Lung (tissue), 11 donors: ENCODE measurements at regions not wholly inside any gene's neighbourhood (a gene's known extent, or its start where the extent isn't known, plus 50 kb on each side); places are given as distances from the start of the nearest gene placed in this dataset.

ENCODE experiments used
- ATAC-seq: fragments of 200-7000 bp; cut with Tn5 transposase; one replicate; pipeline ENCODE4 v1.9.1; 2020; ENCODE audit warnings: moderate number of reproducible peaks; ENCODE audit not compliant: insufficient read depth, low FRiP score
- DNase-seq, 3 donors: peaks; one replicate each; pipeline ENCODE4 v3.0.0-alpha.2; 2013 to 2017
- H3K27ac ChIP-seq, 2 donors: one replicate each; pipeline ENCODE4 v1.5.1; 2013; ENCODE audit warnings: mild to moderate bottlenecking in 2 of 2, moderate library complexity in 2 of 2, control low read depth in 1 of 2, inconsistent platforms in 1 of 2, low read depth in 1 of 2, low read length in 1 of 2
- H3K27me3 ChIP-seq, 3 donors: one replicate each; pipeline ENCODE4 v1.5.1; 2013; ENCODE audit warnings: low read length in 2 of 3; ENCODE audit not compliant: control insufficient read depth in 3 of 3, insufficient read depth in 3 of 3
- H3K36me3 ChIP-seq, 4 donors: one replicate each; pipeline ENCODE4 v1.5.1; 2013; ENCODE audit warnings: low read length in 4 of 4, mild to moderate bottlenecking in 1 of 4, moderate library complexity in 1 of 4; ENCODE audit not compliant: control insufficient read depth in 4 of 4, insufficient read depth in 4 of 4
- H3K4me1 ChIP-seq, 5 donors: one replicate each; pipeline ENCODE4 v1.5.1; 2013; ENCODE audit warnings: low read length in 5 of 5, mild to moderate bottlenecking in 2 of 5, moderate library complexity in 1 of 5; ENCODE audit not compliant: control insufficient read depth in 5 of 5, insufficient read depth in 5 of 5
- H3K4me3 ChIP-seq: one replicate; pipeline ENCODE4 v1.5.1; 2013; ENCODE audit warnings: mild to moderate bottlenecking, control low read depth, moderate library complexity
- H3K9ac ChIP-seq, 2 donors: one replicate each; pipeline ENCODE4 v1.5.1; 2013; ENCODE audit warnings: low read length in 2 of 2, control low read depth in 1 of 2; ENCODE audit not compliant: insufficient read depth in 1 of 2
- H3K9me3 ChIP-seq, 4 donors: one replicate each; pipeline ENCODE4 v1.5.1; 2013; ENCODE audit warnings: low read length in 3 of 4, mild to moderate bottlenecking in 1 of 4, moderate library complexity in 1 of 4; ENCODE audit not compliant: control insufficient read depth in 4 of 4, insufficient read depth in 3 of 4
- WGBS, 2 donors: extraction: QIAGEN DNeasy Blood & Tissue Kit; methylation state at CpG; one replicate each; pipeline ENCODE4 v1.1.7; 2013; 5-methylcytosine and 5-hydroxymethylcytosine counted together
- TF ChIP-seq, protein P1 (sequence below): IDR thresholded peaks from 2 replicates; pipeline ENCODE4 v1.5.1; 2012; ENCODE audit warnings: mild to moderate bottlenecking; ENCODE audit errors: control extremely low read depth, extremely low read depth
- donor health status: control.
- donor health status: control.
- donor health status: Bipolar disorder and iron deficiency.
- donor health status: healthy.
- donor health status: DM: yes; HTN: yes; CAD: no.

DNA sequence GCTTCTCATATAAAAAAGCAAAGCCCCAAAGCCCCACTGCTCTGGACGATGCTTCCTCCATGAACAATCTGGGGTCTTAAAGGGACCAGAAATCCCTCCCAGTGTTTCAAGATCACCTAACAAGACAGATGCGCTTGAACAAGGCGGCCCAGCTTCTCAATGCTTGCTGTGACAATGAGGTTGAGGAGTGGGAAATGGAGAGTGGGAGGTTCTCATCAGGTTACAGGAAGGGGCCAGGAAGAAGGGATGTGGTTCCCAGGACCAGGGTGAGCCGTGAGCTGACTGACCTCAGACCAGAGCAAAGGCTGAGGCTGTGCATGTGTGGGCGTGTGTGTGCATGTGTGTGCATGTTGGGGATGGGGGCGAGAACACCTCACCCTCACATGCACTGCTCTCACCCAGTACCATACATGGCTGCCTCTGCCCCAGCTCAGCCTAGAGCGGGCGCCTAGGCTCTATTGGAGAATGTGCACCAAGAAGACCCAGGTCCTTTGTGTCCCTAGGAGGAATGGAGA is 220.8 kb upstream of the GPR26 start:
- 82 to 88% methylated on average over 8 of the region's 8 CpGs for WGBS, 2 donors
- Histone ChIP-seq H3K27ac (no peak overlapping the region), H3K4me3 (no peak overlapping the region), H3K27me3 (peaks cover 0 to 16% (median 0%) of the 10 kb centered on the region in 3 donors), H3K4me1 (no peaks in the 10 kb centered on the region), H3K36me3 (no peaks in the 10 kb centered on the region), H3K9ac (no peak overlapping the region), H3K9me3 (no peaks in the 10 kb centered on the region)
- TF ChIP-seq, protein P1, sequence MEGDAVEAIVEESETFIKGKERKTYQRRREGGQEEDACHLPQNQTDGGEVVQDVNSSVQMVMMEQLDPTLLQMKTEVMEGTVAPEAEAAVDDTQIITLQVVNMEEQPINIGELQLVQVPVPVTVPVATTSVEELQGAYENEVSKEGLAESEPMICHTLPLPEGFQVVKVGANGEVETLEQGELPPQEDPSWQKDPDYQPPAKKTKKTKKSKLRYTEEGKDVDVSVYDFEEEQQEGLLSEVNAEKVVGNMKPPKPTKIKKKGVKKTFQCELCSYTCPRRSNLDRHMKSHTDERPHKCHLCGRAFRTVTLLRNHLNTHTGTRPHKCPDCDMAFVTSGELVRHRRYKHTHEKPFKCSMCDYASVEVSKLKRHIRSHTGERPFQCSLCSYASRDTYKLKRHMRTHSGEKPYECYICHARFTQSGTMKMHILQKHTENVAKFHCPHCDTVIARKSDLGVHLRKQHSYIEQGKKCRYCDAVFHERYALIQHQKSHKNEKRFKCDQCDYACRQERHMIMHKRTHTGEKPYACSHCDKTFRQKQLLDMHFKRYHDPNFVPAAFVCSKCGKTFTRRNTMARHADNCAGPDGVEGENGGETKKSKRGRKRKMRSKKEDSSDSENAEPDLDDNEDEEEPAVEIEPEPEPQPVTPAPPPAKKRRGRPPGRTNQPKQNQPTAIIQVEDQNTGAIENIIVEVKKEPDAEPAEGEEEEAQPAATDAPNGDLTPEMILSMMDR, result no peak
- no peak for DNase-seq
- ATAC-seq, result no peak

DNA sequence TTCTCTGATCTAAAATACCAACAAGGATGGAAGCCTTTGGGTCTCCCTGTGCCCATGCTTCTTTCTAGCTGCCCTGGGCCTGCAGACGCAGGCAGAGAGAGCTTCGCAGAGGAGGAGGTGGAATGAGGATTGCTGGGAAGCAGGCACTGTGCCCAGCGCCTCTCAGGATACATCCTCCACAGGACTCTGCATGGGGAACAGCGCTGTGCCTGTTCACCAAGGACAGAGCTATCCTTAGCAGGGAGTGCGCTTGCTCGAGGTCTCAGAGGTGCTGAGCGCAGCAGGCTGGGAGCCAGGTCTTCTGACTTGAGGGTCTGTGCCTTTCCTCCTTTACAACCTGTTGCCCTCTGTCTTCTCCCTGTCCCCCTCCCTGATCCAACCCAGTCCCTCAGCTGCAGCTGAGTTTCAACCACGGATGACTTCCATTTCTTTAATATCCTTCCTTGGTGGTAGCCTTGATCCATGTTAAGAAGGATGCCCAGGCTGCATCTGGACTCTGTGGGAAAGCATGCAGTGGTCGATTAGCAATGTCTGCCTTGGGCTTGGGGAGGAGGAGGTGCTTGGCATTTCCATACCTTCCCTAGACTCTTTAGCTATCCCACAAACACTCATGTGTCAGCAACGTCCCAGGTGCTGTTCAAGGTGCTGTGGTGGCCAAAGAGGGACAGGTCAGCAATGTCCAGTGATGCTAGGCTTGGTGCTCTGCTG is 219.6 kb upstream of the GPR26 start:
- no peak overlapping the region for H3K9ac ChIP-seq
- no peaks in the 10 kb centered on the region for H3K4me1 ChIP-seq
- no peak overlapping the region for H3K27ac ChIP-seq
- 74 to 78% methylated on average over 10 of the region's 10 CpGs for WGBS, 2 donors
- peaks cover 0 to 20% (median 0%) of the 10 kb centered on the region in 3 donors for H3K27me3 ChIP-seq
- DNase-seq (no peak), ATAC-seq (no peak)
- TF ChIP-seq, protein P1, result no peak
- no peak overlapping the region for H3K4me3 ChIP-seq
- no peaks in the 10 kb centered on the region for H3K36me3 ChIP-seq
- H3K9me3 ChIP-seq, result no peaks in the 10 kb centered on the region

DNA sequence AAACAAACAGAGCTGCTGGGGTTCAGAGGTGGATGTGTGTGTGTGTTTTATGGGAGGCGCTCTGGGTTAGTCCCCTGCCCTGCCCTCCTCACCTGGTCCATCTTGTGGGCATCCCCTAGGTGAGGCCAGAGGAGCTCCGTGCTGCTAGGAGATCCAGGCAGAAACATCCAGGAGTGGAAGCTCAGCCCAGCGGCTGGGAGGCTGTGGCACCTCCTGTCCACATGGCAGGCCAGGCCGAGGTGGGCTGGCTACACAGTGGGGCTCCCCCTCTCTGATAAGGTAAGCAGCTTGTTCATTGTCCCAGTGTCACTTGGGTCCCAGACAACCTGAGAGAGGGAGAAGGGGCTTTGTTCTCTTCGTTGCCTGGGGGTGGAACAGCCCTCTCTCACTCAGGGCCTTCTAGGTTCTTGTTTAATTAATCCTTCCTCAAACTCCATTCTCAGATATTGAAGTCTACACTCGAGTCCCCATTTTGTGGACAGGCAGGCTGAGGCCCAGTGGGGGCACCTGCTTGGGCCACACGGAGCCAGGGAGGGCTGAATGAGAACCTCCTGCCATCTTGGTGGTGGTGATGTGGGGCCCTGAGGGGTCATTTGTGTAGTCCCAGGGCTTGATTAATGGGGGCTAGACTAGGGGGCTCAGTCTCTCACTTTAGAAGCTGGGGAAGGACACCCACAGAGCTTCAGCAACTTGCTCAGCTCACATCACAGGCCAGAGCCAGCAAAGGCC is 216.8 kb upstream of the GPR26 start:
- WGBS, 2 donors, result 72 to 86% methylated on average over 7 of the region's 7 CpGs
- DNase-seq (no peak), ATAC-seq (no peak)
- Histone ChIP-seq H3K4me3 (no peak overlapping the region), H3K9ac (no peak overlapping the region), H3K27me3 (peaks cover 0 to 11% (median 7%) of the 10 kb centered on the region in 3 donors), H3K36me3 (no peaks in the 10 kb centered on the region), H3K27ac (no peak overlapping the region), H3K4me1 (no peaks in the 10 kb centered on the region), H3K9me3 (no peaks in the 10 kb centered on the region)
- TF ChIP-seq, protein P1, result no peak
